ENCODE measurements at regions not wholly inside any gene's neighbourhood (a gene's known extent, or its start where the extent isn't known, plus 50 kb on each side); places are given as distances from the start of the nearest gene placed in this dataset.

- ChIA-PET RAD21 (ENCODE audit: unreplicated experiment) (no interaction called here), SMC1A (ENCODE audit: uncharacterized antibody, unreplicated experiment) (interaction anchor here (1.0 to 1.4 kb wide), 2 partner anchors 16 to 24 kb away, joined by 3 to 4 read pairs; no protein-coding TSS in a partner anchor), POLR2A (no interaction called here), CTCF (interaction anchor here (1.6 kb wide), 1 partner anchor 53 kb away, joined by 3 read pairs; no protein-coding TSS in a partner anchor)
- Histone ChIP-seq H3K36me3 (ENCODE audit: control insufficient read depth in 2 of 2, insufficient read depth in 2 of 2, low read length in 1 of 2) (no peaks in the 10 kb centered on the region), H3K4me2 (ENCODE audit: control insufficient read depth, insufficient read depth) (no peak overlapping the region), H3K79me2 (ENCODE audit: control insufficient read depth, insufficient read depth, low read length) (no peaks in the 10 kb centered on the region), H3K4me3 (no peak overlapping the region), H3K27ac (ENCODE audit: control insufficient read depth, insufficient read depth) (no peak overlapping the region), H3K27me3 (replicated peaks in 1 of 2; ENCODE audit: control insufficient read depth in 2 of 2, insufficient read depth in 2 of 2, low read length in 1 of 2) (no peaks in the 10 kb centered on the region), H3K9ac (ENCODE audit: control insufficient read depth, insufficient read depth, low read length) (no peak overlapping the region), H3K4me1 (ENCODE audit: control insufficient read depth, insufficient read depth, low read length) (no peaks in the 10 kb centered on the region), H4K20me1 (ENCODE audit: control insufficient read depth, insufficient read depth) (no peaks in the 10 kb centered on the region), H2AFZ (ENCODE audit: control insufficient read depth, low read depth, low read length) (no peak overlapping the region), H3K9me3 (replicated peaks; ENCODE audit: control insufficient read depth, insufficient read depth, low read length) (no peaks in the 10 kb centered on the region; the same call in 2 of the 3 replicates)
- in situ Hi-C loops (cut with MboI) = no loop called here
- DNase-seq (ENCODE audit: low read depth, low spot score) (no peak), FAIRE-seq (no peak), ATAC-seq (no peak)
- no TSS peak for BruUV-seq (replicated peaks)
- WGBS (ENCODE audit: insufficient coverage, insufficient replicate concordance, low lambda C conversion rate, missing lambda C conversion rate) = 40% methylated on average over 5 of the region's 5 CpGs
- intact Hi-C loops (cut with micrococcal nuclease; ENCODE audit: unreplicated experiment) = loop anchor here (2.0 kb wide), 1 partner anchor 16 kb away; no protein-coding TSS in a partner anchor
- TF ChIP-seq SPI1 (IDR thresholded peaks at IDR 0.05; ENCODE audit: borderline replicate concordance, insufficient read depth, low read depth, low read length) (no peak), ATF2 (IDR thresholded peaks at IDR 0.05; ENCODE audit: low read length) (no peak), NRF1 (conservative IDR thresholded peaks at IDR 0.05; ENCODE audit: low read depth, low read length) (no peak), CBX3 (IDR thresholded peaks at IDR 0.05; ENCODE audit: borderline replicate concordance, low read depth) (no peak), EGR1 (IDR thresholded peaks at IDR 0.05; ENCODE audit: borderline replicate concordance in 1 of 2, low read depth in 2 of 2, low read length in 2 of 2) (no peak), GABPA (IDR thresholded peaks at IDR 0.05; ENCODE audit: low read depth) (no peak), SREBF1 (IDR thresholded peaks at IDR 0.05; ENCODE audit: low read length) (no peak), NFYA (IDR thresholded peaks at IDR 0.05; ENCODE audit: borderline replicate concordance, low read depth, low read length) (no peak), CHD1 (IDR thresholded peaks at IDR 0.05; ENCODE audit: low read depth, low read length) (no peak), HDAC6 (IDR thresholded peaks at IDR 0.05; ENCODE audit: unreplicated experiment) (no peak), MEF2B (IDR thresholded peaks at IDR 0.05; ENCODE audit: partially characterized antibody, poor library complexity, severe bottlenecking) (no peak), RUNX3 (IDR thresholded peaks at IDR 0.05; ENCODE audit: low read length) (no peak), NKRF (conservative IDR thresholded peaks at IDR 0.05) (no peak), POLR2AphosphoS5 (IDR thresholded peaks at IDR 0.05; ENCODE audit: low read length) (no peak), PRDM15 (CRISPR knock-in tag; IDR thresholded peaks at IDR 0.05) (no peak), SP1 (IDR thresholded peaks at IDR 0.05; ENCODE audit: low read depth, low read length) (no peak)
Measured at GRCh38 chr5:107726896-107727295, 56.2 kb upstream of the EFNA5 start.

Data from GM12878 (cell line).